ENCODE measurements at regions not wholly inside any gene's neighbourhood (a gene's known extent, or its start where the extent isn't known, plus 50 kb on each side); places are given as distances from the start of the nearest gene placed in this dataset.

DNA sequence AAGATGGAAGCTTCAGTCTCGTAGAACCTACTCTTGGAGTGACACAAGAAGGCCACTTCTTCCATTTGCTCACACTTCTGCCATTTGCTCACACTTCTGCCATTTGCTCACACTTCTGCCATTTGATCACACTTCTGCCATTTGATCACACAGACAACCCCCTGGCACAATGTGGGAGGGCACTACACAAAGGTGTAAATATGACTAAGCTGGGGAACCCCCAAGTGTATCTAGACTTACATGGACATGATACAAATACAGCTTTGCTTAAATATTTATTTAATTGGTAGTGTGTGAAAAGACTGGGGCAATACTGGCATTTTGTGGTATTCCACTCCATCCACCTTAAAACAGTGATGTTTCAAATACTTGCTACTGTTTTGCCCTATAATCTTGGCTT is 296.2 kb upstream of the PPFIA2 start (continued):
- no peak for TF ChIP-seq CREB5 (CRISPR knock-in tag; IDR thresholded peaks at IDR 0.05)
- TF ChIP-seq RNF2 (IDR thresholded peaks at IDR 0.05) = no peak
- no peak for TF ChIP-seq ESRRA (IDR thresholded peaks at IDR 0.05; ENCODE audit: borderline replicate concordance, low read depth)
- TF ChIP-seq HNRNPL (IDR thresholded peaks at IDR 0.05; ENCODE audit: low read depth, low read length) = no peak
- TF ChIP-seq EP300 (IDR thresholded peaks at IDR 0.05; ENCODE audit: low read length) = no peak
- no peak for TF ChIP-seq ZBED1 (IDR thresholded peaks at IDR 0.05)

GRCh38 chr12:82054566-82054965 is 295.4 kb upstream of the PPFIA2 start:
- in situ Hi-C loops (cut with MboI) = no loop called here
- Histone ChIP-seq H3K9me3 (replicated peaks; ENCODE audit: control insufficient read depth, insufficient read depth, low read depth, low read length) (no peaks in the 10 kb centered on the region), H3K27me3 (ENCODE audit: control insufficient read depth in 2 of 2, insufficient read depth in 2 of 2, low read length in 2 of 2) (no peaks in the 10 kb centered on the region), H2AFZ (ENCODE audit: low read depth, low read length) (no peak overlapping the region), H4K20me1 (replicated peaks; ENCODE audit: control insufficient read depth, insufficient read depth, low read length) (no peaks in the 10 kb centered on the region), H3K9ac (ENCODE audit: insufficient read depth in 1 of 2, low read depth in 2 of 2, low read length in 2 of 2) (no peak overlapping the region), H3K4me1 (replicated peaks in 1 of 2; ENCODE audit: control insufficient read depth in 2 of 2, insufficient read depth in 2 of 2, low read length in 2 of 2) (no peaks in the 10 kb centered on the region), H3K9me1 (ENCODE audit: control insufficient read depth, insufficient read depth, low read length) (no peaks in the 10 kb centered on the region), H3K36me3 (ENCODE audit: control insufficient read depth, insufficient read depth, low read length) (no peaks in the 10 kb centered on the region), H3K4me2 (ENCODE audit: insufficient read depth, low read length) (no peak overlapping the region), H3K79me2 (ENCODE audit: control insufficient read depth, insufficient read depth, low read length) (no peaks in the 10 kb centered on the region), H3K4me3 (no peak overlapping the region), H3K27ac (ENCODE audit: extremely low read depth, low read depth, low read length) (no peak overlapping the region)
- ChIA-PET POLR2A (no interaction called here), CTCF (ENCODE audit: low intra/inter-chr PET ratio) (no interaction called here)
- FAIRE-seq = no peak
- no TSS peak for BruUV-seq (replicated peaks)
- no peak for DNase-seq (ENCODE audit: extremely low read depth in 1 of 4, low spot score in 3 of 4)
- 0% methylated on average over 2 of the region's 2 CpGs for WGBS (ENCODE audit: insufficient coverage, low coverage, missing lambda C conversion rate)
- intact Hi-C loops (cut with micrococcal nuclease) = no loop called here
- no peak for ATAC-seq
- TF ChIP-seq RBFOX2 (IDR thresholded peaks at IDR 0.05; ENCODE audit: low read depth, low read length) (no peak), HSF4 (CRISPR knock-in tag; IDR thresholded peaks at IDR 0.05; ENCODE audit: borderline replicate concordance) (no peak), ETV6 (IDR thresholded peaks at IDR 0.05; ENCODE audit: borderline replicate concordance in 1 of 2, low read depth in 2 of 2, low read length in 1 of 2) (no peak), ETV6 (CRISPR knock-in tag; IDR thresholded peaks at IDR 0.05; ENCODE audit: borderline replicate concordance) (no peak), ZNF436 (CRISPR knock-in tag; IDR thresholded peaks at IDR 0.05) (no peak), GABPA (tag; conservative IDR thresholded peaks at IDR 0.05; ENCODE audit: low read depth) (no peak), FOXM1 (IDR thresholded peaks at IDR 0.05; ENCODE audit: low read depth) (no peak), FOXM1 (CRISPR knock-in tag; IDR thresholded peaks at IDR 0.05; ENCODE audit: low read depth) (no peak), CBX8 (IDR thresholded peaks at IDR 0.05; ENCODE audit: borderline replicate concordance, extremely low read depth, low read depth, low read length, poor library complexity, severe bottlenecking) (no peak), KDM5B (IDR thresholded peaks at IDR 0.05; ENCODE audit: insufficient replicate concordance, low read depth, low read length) (no peak), ZNF644 (tag; IDR thresholded peaks at IDR 0.05; ENCODE audit: low read depth) (no peak), TEAD4 (IDR thresholded peaks at IDR 0.05; ENCODE audit: low read length) (no peak), TEAD4 (CRISPR knock-in tag; IDR thresholded peaks at IDR 0.05; ENCODE audit: borderline replicate concordance) (no peak), CREBBP (IDR thresholded peaks at IDR 0.05; ENCODE audit: low read depth, low read length) (no peak)
- TF ChIP-seq, protein P1, sequence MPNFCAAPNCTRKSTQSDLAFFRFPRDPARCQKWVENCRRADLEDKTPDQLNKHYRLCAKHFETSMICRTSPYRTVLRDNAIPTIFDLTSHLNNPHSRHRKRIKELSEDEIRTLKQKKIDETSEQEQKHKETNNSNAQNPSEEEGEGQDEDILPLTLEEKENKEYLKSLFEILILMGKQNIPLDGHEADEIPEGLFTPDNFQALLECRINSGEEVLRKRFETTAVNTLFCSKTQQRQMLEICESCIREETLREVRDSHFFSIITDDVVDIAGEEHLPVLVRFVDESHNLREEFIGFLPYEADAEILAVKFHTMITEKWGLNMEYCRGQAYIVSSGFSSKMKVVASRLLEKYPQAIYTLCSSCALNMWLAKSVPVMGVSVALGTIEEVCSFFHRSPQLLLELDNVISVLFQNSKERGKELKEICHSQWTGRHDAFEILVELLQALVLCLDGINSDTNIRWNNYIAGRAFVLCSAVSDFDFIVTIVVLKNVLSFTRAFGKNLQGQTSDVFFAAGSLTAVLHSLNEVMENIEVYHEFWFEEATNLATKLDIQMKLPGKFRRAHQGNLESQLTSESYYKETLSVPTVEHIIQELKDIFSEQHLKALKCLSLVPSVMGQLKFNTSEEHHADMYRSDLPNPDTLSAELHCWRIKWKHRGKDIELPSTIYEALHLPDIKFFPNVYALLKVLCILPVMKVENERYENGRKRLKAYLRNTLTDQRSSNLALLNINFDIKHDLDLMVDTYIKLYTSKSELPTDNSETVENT (CRISPR knock-in tag; IDR thresholded peaks at IDR 0.05) = no peak

Measured in K562 (cell line).